ENCODE measurements at regions not wholly inside any gene's neighbourhood (a gene's known extent, or its start where the extent isn't known, plus 50 kb on each side); places are given as distances from the start of the nearest gene placed in this dataset.

DNA sequence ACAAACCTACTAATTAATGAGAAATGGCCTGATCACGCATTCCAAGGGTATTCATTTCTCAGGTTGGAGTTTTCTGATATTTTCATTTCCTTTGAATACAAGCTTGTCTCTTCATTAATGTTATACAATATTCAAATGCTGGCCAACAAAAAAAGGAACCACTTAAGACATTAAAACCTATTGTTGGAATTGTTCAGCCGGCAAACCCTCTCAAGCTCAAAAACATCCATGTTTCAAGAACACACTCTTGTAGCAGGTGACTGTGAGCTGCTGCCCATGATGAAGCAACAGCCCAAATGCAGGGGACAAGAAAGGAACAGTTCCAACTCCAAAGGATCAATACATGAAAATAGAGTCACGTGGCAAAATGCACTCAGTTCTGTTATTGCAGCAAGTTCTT, 454.5 kb downstream of the BCL11A start:
- 71 to 95% methylated on average over 1 to 3 of the region's 3 CpGs for WGBS, 2 experiments (ENCODE audit: insufficient coverage in 1 of 2, insufficient read length in 1 of 2)
- H3K9ac ChIP-seq (ENCODE audit: extremely low read depth, low read length, poor library complexity, severe bottlenecking), result no peak overlapping the region
- H3K4me3 Mint-ChIP-seq, result no peak overlapping the region
- no peaks in the 10 kb centered on the region for H3K36me3 Mint-ChIP-seq (ENCODE audit: low read depth)
- H3K4me1 Mint-ChIP-seq, result peaks cover 1% of the 10 kb centered on the region
- H3K4me3 ChIP-seq (ENCODE audit: low read length), result no peak overlapping the region
- no peak overlapping the region for H3K27ac ChIP-seq (ENCODE audit: low read depth, low read length)
- H3K9me3 Mint-ChIP-seq, result no peaks in the 10 kb centered on the region
- H3K36me3 ChIP-seq (ENCODE audit: control insufficient read depth, insufficient read depth, low read length), result no peaks in the 10 kb centered on the region
- H3K9me3 ChIP-seq (ENCODE audit: control insufficient read depth, low read length), result no peaks in the 10 kb centered on the region
- peaks cover 21% of the 10 kb centered on the region for H3K27me3 Mint-ChIP-seq (ENCODE audit: insufficient read depth)
- DNase-seq, result no peak
- no peaks in the 10 kb centered on the region for H3K4me1 ChIP-seq (ENCODE audit: control insufficient read depth, insufficient read depth, low read length)
- TF ChIP-seq, protein P1, sequence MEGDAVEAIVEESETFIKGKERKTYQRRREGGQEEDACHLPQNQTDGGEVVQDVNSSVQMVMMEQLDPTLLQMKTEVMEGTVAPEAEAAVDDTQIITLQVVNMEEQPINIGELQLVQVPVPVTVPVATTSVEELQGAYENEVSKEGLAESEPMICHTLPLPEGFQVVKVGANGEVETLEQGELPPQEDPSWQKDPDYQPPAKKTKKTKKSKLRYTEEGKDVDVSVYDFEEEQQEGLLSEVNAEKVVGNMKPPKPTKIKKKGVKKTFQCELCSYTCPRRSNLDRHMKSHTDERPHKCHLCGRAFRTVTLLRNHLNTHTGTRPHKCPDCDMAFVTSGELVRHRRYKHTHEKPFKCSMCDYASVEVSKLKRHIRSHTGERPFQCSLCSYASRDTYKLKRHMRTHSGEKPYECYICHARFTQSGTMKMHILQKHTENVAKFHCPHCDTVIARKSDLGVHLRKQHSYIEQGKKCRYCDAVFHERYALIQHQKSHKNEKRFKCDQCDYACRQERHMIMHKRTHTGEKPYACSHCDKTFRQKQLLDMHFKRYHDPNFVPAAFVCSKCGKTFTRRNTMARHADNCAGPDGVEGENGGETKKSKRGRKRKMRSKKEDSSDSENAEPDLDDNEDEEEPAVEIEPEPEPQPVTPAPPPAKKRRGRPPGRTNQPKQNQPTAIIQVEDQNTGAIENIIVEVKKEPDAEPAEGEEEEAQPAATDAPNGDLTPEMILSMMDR (conservative IDR thresholded peaks at IDR 0.05), result no peak
- no peak overlapping the region for H3K27ac Mint-ChIP-seq
- H3K27me3 ChIP-seq (ENCODE audit: control insufficient read depth, insufficient read depth, low read length, poor library complexity, severe bottlenecking), result peaks cover under 1% of the 10 kb centered on the region

DNA sequence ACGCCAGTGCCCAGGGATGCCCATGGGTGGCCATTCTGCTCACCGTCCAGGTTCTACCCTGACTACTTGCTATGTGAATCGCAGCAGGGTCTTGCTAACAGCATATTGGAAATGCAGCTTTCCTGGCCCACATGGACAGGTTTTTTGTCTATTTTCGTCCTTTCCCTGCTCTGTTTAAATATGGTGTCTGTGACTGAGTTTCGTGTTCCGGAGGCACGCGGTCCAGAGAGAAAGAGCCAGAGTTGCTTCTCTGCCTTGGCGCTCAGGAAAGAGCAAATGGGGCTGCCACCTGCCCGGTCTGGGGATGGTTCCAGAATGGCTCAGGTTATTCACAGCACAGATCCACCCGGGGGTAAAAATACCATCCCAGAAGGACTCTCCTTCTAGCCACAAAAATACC, 456.2 kb downstream of the BCL11A start:
- Histone ChIP-seq H3K9ac (ENCODE audit: extremely low read depth, low read length, poor library complexity, severe bottlenecking) (no peak overlapping the region), H3K4me3 (ENCODE audit: low read length) (no peak overlapping the region), H3K4me1 (ENCODE audit: control insufficient read depth, insufficient read depth, low read length) (no peaks in the 10 kb centered on the region), H3K9me3 (ENCODE audit: control insufficient read depth, low read length) (no peaks in the 10 kb centered on the region), H3K27me3 (ENCODE audit: control insufficient read depth, insufficient read depth, low read length, poor library complexity, severe bottlenecking) (no peaks in the 10 kb centered on the region), H3K36me3 (ENCODE audit: control insufficient read depth, insufficient read depth, low read length) (no peaks in the 10 kb centered on the region), H3K27ac (ENCODE audit: low read depth, low read length) (no peak overlapping the region)
- no peak for DNase-seq
- no peak overlapping the region for H3K4me3 Mint-ChIP-seq
- no peaks in the 10 kb centered on the region for H3K36me3 Mint-ChIP-seq (ENCODE audit: low read depth)
- H3K27ac Mint-ChIP-seq, result no peak overlapping the region
- peaks cover 28% of the 10 kb centered on the region for H3K27me3 Mint-ChIP-seq (ENCODE audit: insufficient read depth)
- peaks cover 1% of the 10 kb centered on the region for H3K4me1 Mint-ChIP-seq
- 84 to 94% methylated on average over 2 to 11 of the region's 11 CpGs for WGBS, 2 experiments (ENCODE audit: insufficient coverage in 1 of 2, insufficient read length in 1 of 2)
- TF ChIP-seq, protein P1 (conservative IDR thresholded peaks at IDR 0.05), result no peak
- no peaks in the 10 kb centered on the region for H3K9me3 Mint-ChIP-seq

DNA sequence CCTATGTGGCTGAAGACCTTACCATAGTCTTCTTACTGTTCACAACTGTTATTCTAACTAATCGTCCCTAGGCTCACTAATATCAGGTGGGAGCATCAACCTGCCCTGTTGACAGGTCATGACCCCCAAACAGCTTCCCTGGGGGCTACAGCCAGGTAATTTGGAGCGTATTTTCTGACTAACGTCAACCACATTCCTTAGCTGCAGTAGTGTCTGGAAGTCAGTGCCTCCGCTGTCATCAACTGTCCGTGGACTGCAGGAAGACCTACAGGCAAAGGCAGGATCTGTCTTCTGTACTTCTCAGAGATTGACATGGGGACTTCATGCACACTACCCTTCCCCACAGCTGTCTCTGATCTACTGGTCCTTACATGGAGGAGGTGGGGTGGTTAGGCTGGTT, 456.9 kb downstream of the BCL11A start:
- no peak overlapping the region for H3K4me3 Mint-ChIP-seq
- TF ChIP-seq, protein P1 (conservative IDR thresholded peaks at IDR 0.05), result no peak
- no peaks in the 10 kb centered on the region for H3K36me3 Mint-ChIP-seq (ENCODE audit: low read depth)

More for the DNA sequence above, 456.9 kb downstream of the BCL11A start:
- 91 to 93% methylated on average over 5 of the region's 5 CpGs for WGBS, 2 experiments (ENCODE audit: insufficient coverage in 1 of 2, insufficient read length in 1 of 2)
- Histone ChIP-seq H3K4me1 (ENCODE audit: control insufficient read depth, insufficient read depth, low read length) (no peaks in the 10 kb centered on the region), H3K36me3 (ENCODE audit: control insufficient read depth, insufficient read depth, low read length) (no peaks in the 10 kb centered on the region), H3K27ac (ENCODE audit: low read depth, low read length) (no peak overlapping the region), H3K4me3 (ENCODE audit: low read length) (no peak overlapping the region), H3K9ac (ENCODE audit: extremely low read depth, low read length, poor library complexity, severe bottlenecking) (no peak overlapping the region), H3K9me3 (ENCODE audit: control insufficient read depth, low read length) (no peaks in the 10 kb centered on the region), H3K27me3 (ENCODE audit: control insufficient read depth, insufficient read depth, low read length, poor library complexity, severe bottlenecking) (no peaks in the 10 kb centered on the region)
- Mint-ChIP-seq H3K9me3 (no peaks in the 10 kb centered on the region), H3K27me3 (ENCODE audit: insufficient read depth) (peaks cover 28% of the 10 kb centered on the region), H3K27ac (no peak overlapping the region), H3K4me1 (peaks cover 1% of the 10 kb centered on the region)
- no peak for DNase-seq

All from endodermal cell (in vitro differentiated cells).